ENCODE measurements at regions not wholly inside any gene's neighbourhood (a gene's known extent, or its start where the extent isn't known, plus 50 kb on each side); places are given as distances from the start of the nearest gene placed in this dataset.

- TF ChIP-seq CTCF (IDR thresholded peaks at IDR 0.05) = no peak
- TF ChIP-seq POLR2A (IDR thresholded peaks at IDR 0.05) = no peak
Measured at GRCh38 chr3:66666362-66666761, 165.5 kb upstream of the LRIG1 start.

All from adrenal gland (tissue), 5 donors.